GM23338 (cell line): ENCODE measurements at regions not wholly inside any gene's neighbourhood (a gene's known extent, or its start where the extent isn't known, plus 50 kb on each side); places are given as distances from the start of the nearest gene placed in this dataset.

Experiments
- ATAC-seq: fragments of 200-7000 bp; cut with Tn5 transposase; 3 replicates; pipeline ENCODE4 v1.9.1; 2020
- DNase-seq: peaks from one replicate; pipeline ENCODE4 v3.0.0-alpha.2; 2015; ENCODE audit warnings: low spot score
- H2AFZ ChIP-seq: fragments of 200-600 bp; sonication (generic); 2 replicates; pipeline ENCODE4 v1.8.0; 2016; ENCODE audit warnings: antibody characterized with exemption, mild to moderate bottlenecking, moderate library complexity
- H3F3A ChIP-seq: fragments of 200-600 bp; sonication (generic); replicated peaks from 2 replicates; pipeline ENCODE4 v1.8.0; 2017; ENCODE audit warnings: antibody characterized with exemption, mixed run types, low read depth
- H3K27ac ChIP-seq: fragments of 200-600 bp; sonication (generic); 2 replicates; pipeline ENCODE4 v1.6.1; 2016; ENCODE audit warnings: low read depth
- H3K27me3 ChIP-seq: fragments of 200-600 bp; sonication (generic); 2 replicates; pipeline ENCODE4 v1.8.0; 2016; ENCODE audit warnings: mild to moderate bottlenecking, mixed run types, moderate library complexity; ENCODE audit not compliant: insufficient read depth
- H3K36me3 ChIP-seq: fragments of 200-600 bp; sonication (generic); 2 replicates; pipeline ENCODE4 v1.8.0; 2016; ENCODE audit warnings: mild to moderate bottlenecking; ENCODE audit not compliant: insufficient read depth
- H3K4me1 ChIP-seq: fragments of 200-600 bp; sonication (generic); 2 replicates; pipeline ENCODE4 v1.8.0; 2016; ENCODE audit warnings: mild to moderate bottlenecking, moderate library complexity; ENCODE audit not compliant: insufficient read depth
- H3K4me2 ChIP-seq: fragments of 200-600 bp; sonication (generic); 2 replicates; pipeline ENCODE4 v1.7.1; 2017; ENCODE audit warnings: mixed run types
- H3K4me3 ChIP-seq: fragments of 200-600 bp; sonication (generic); 2 replicates; pipeline ENCODE4 v1.6.1; 2016; ENCODE audit warnings: mixed run types
- H3K79me2 ChIP-seq: fragments of 200-600 bp; sonication (generic); replicated peaks from 2 replicates; pipeline ENCODE4 v1.8.0; 2017; ENCODE audit warnings: mild to moderate bottlenecking; ENCODE audit not compliant: insufficient read depth
- H3K9me2 ChIP-seq: fragments of 200-600 bp; sonication (generic); 2 replicates; pipeline ENCODE4 v1.8.0; 2017; ENCODE audit not compliant: insufficient read depth
- H4K20me1 ChIP-seq: fragments of 200-600 bp; sonication (generic); replicated peaks from 2 replicates; pipeline ENCODE4 v1.8.0; 2017; ENCODE audit warnings: mild to moderate bottlenecking; ENCODE audit not compliant: insufficient read depth
- H3K27ac Mint-ChIP-seq: 2 replicates; pipeline ENCODE4 v1.8.0; 2020; ENCODE audit warnings: inconsistent platforms, mild to moderate bottlenecking, moderate library complexity, mixed read lengths
- H3K27me3 Mint-ChIP-seq: 3 replicates; pipeline ENCODE4 v1.8.0; 2022; ENCODE audit warnings: low read depth, mild to moderate bottlenecking, moderate library complexity, mixed read lengths, inconsistent platforms; ENCODE audit not compliant: insufficient read depth, poor library complexity
- H3K36me3 Mint-ChIP-seq: 3 replicates; pipeline ENCODE4 v1.8.0; 2021; ENCODE audit warnings: low read depth, mild to moderate bottlenecking, inconsistent platforms, moderate library complexity, mixed read lengths
- H3K4me1 Mint-ChIP-seq: 3 replicates; pipeline ENCODE4 v1.8.0; 2020; ENCODE audit warnings: mild to moderate bottlenecking, inconsistent platforms, mixed read lengths
- H3K4me3 Mint-ChIP-seq: 3 replicates; pipeline ENCODE4 v1.8.0; 2021; ENCODE audit warnings: moderate library complexity, mild to moderate bottlenecking, inconsistent platforms, mixed read lengths
- H3K9me3 Mint-ChIP-seq: 3 replicates; pipeline ENCODE4 v1.8.0; 2020; ENCODE audit warnings: moderate library complexity, mild to moderate bottlenecking, inconsistent platforms, mixed read lengths
- CTCF ChIP-seq, 2 experiments: fragments of 200-600 bp in 1 of 2; sonication (generic) in 1 of 2; conservative IDR thresholded peaks; 2 replicates each; pipeline versions ENCODE4 v1.5.1 to v1.6.1; 2016 to 2017; ENCODE audit warnings: antibody characterized with exemption in 2 of 2, low read depth in 2 of 2, mild to moderate bottlenecking in 2 of 2, moderate library complexity in 1 of 2
- EZH2 ChIP-seq: fragments of 200-600 bp; sonication (generic); IDR thresholded peaks from one replicate; pipeline ENCODE4 v1.8.0; 2017; ENCODE audit warnings: antibody characterized with exemption, mild to moderate bottlenecking, low read depth; ENCODE audit not compliant: unreplicated experiment
- EZH2phosphoT487 ChIP-seq: fragments of 200-600 bp; sonication (generic); IDR thresholded peaks from one replicate; pipeline ENCODE4 v1.8.1; 2018; ENCODE audit warnings: antibody characterized with exemption; ENCODE audit not compliant: unreplicated experiment
- JUNB ChIP-seq: IDR thresholded peaks from one replicate; pipeline ENCODE4 v1.6.1; 2016; ENCODE audit warnings: antibody characterized with exemption; ENCODE audit not compliant: unreplicated experiment
- NANOG ChIP-seq: IDR thresholded peaks from 2 replicates; pipeline ENCODE4 v1.6.1; 2016; ENCODE audit warnings: antibody characterized with exemption, borderline replicate concordance
- REST ChIP-seq: IDR thresholded peaks from one replicate; pipeline ENCODE4 v1.6.1; 2018; ENCODE audit warnings: antibody characterized with exemption; ENCODE audit not compliant: unreplicated experiment
- ZNF331 ChIP-seq: fragments of 250-450 bp; sonication (Bioruptor Pico); IDR thresholded peaks from 2 replicates; pipeline ENCODE4 v1.5.0; 2020; ENCODE audit warnings: low read depth, mild to moderate bottlenecking, moderate library complexity
- ZNF462 ChIP-seq: fragments of 250-450 bp; sonication (Bioruptor Pico); IDR thresholded peaks from 2 replicates; pipeline ENCODE4 v1.5.0; 2020; ENCODE audit warnings: mild to moderate bottlenecking, moderate library complexity
- TF ChIP-seq, protein P1 (sequence below): IDR thresholded peaks from 2 replicates; pipeline ENCODE4 v1.6.1; 2016; ENCODE audit warnings: antibody characterized with exemption

DNA sequence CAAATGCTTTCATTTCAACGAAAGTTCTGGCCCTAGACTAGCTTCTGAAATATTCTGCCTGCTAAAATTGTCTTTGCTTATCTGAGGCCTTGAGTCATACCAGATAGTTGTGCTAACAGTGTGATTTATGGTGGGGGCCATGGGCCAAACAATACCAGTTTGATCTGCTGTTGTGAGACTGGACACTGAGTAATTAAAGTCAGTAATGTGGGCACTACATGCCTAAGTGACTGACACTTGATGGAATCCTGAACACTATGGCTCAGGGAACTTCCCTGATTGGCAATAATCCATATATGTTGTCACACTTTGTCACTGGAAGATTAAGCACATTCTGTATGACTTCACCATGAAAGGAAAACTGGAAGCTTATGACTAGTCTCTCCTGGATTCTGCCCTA, 127.6 kb upstream of the CYLC2 start:
- H3K4me2 ChIP-seq: no peak overlapping the region
- peaks cover 3% of the 10 kb centered on the region; the same call in 1 of the 2 replicates for H3K36me3 ChIP-seq
- H3K79me2 ChIP-seq: no peaks in the 10 kb centered on the region
- H3K9me3 Mint-ChIP-seq: peaks cover 72% of the 10 kb centered on the region
- no peak overlapping the region for H3K27ac ChIP-seq
- H4K20me1 ChIP-seq: no peaks in the 10 kb centered on the region
- H3K27me3 Mint-ChIP-seq: no peaks in the 10 kb centered on the region
- no peaks in the 10 kb centered on the region for H3F3A ChIP-seq
- no peak overlapping the region for H3K4me3 ChIP-seq
- no peak overlapping the region for H3K4me3 Mint-ChIP-seq
- H3K27ac Mint-ChIP-seq: no peak overlapping the region
- no peaks in the 10 kb centered on the region for H3K4me1 Mint-ChIP-seq
- H2AFZ ChIP-seq: no peak overlapping the region
- H3K9me2 ChIP-seq: no peaks in the 10 kb centered on the region
- H3K36me3 Mint-ChIP-seq: peaks cover 9% of the 10 kb centered on the region
- no peaks in the 10 kb centered on the region for H3K27me3 ChIP-seq
- DNase-seq (no peak), ATAC-seq (no peak)
- H3K4me1 ChIP-seq: no peaks in the 10 kb centered on the region
- TF ChIP-seq REST (no peak), JUNB (no peak)
- TF ChIP-seq, protein P1, sequence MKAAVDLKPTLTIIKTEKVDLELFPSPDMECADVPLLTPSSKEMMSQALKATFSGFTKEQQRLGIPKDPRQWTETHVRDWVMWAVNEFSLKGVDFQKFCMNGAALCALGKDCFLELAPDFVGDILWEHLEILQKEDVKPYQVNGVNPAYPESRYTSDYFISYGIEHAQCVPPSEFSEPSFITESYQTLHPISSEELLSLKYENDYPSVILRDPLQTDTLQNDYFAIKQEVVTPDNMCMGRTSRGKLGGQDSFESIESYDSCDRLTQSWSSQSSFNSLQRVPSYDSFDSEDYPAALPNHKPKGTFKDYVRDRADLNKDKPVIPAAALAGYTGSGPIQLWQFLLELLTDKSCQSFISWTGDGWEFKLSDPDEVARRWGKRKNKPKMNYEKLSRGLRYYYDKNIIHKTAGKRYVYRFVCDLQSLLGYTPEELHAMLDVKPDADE: no peak

- H3K9me3 Mint-ChIP-seq: peaks cover 81% of the 10 kb centered on the region
- no peaks in the 10 kb centered on the region for H3K27me3 ChIP-seq
- H3K79me2 ChIP-seq: no peaks in the 10 kb centered on the region
- H3K4me3 ChIP-seq: no peak overlapping the region
- no peak overlapping the region for H2AFZ ChIP-seq
- H3K4me1 Mint-ChIP-seq: no peaks in the 10 kb centered on the region
- H3K27ac ChIP-seq: no peak overlapping the region
- peaks cover 22% of the 10 kb centered on the region; the same call in 2 of the 3 replicates for H3K36me3 Mint-ChIP-seq
- no peak for DNase-seq
- H3K4me2 ChIP-seq: no peak overlapping the region
- H3F3A ChIP-seq: no peaks in the 10 kb centered on the region
- H3K27me3 Mint-ChIP-seq: no peaks in the 10 kb centered on the region
- no peak overlapping the region for H3K4me3 Mint-ChIP-seq
- no peaks in the 10 kb centered on the region for H4K20me1 ChIP-seq
- peaks cover 3% of the 10 kb centered on the region; the same call in 1 of the 2 replicates for H3K36me3 ChIP-seq
- H3K9me2 ChIP-seq: no peaks in the 10 kb centered on the region
- ATAC-seq: no peak
- H3K4me1 ChIP-seq: no peaks in the 10 kb centered on the region
- H3K27ac Mint-ChIP-seq: no peak overlapping the region
- TF ChIP-seq CTCF (conservative IDR thresholded peaks at IDR 0.05; ENCODE audit: low read depth in 2 of 2) (no peak), EZH2phosphoT487 (no peak), ZNF331 (CRISPR knock-in tag) (no peak), JUNB (no peak), ZNF462 (CRISPR knock-in tag) (no peak), NANOG (no peak), EZH2 (no peak)
These were observed 132.7 kb upstream of the CYLC2 start for GRCh38 chr9:102862478-102862877.
